Fibroblast of lung (primary cell): ENCODE measurements at regions not wholly inside any gene's neighbourhood (a gene's known extent, or its start where the extent isn't known, plus 50 kb on each side); places are given as distances from the start of the nearest gene placed in this dataset.

Experiments
- DNase-seq, 2 donors: peaks; one replicate each; pipeline versions ENCODE4 v3.0.0 to v3.0.0-alpha.2; 2010; ENCODE audit warnings: low read depth in 2 of 2
- H2AFZ ChIP-seq: 2 replicates; pipeline ENCODE4 v1.5.1; 2012; ENCODE audit warnings: low read length, control low read depth, inconsistent platforms
- H3K27ac ChIP-seq: 2 replicates; pipeline ENCODE4 v1.5.1; 2011; ENCODE audit warnings: low read length, control low read depth; ENCODE audit not compliant: insufficient read depth
- H3K27me3 ChIP-seq: 2 replicates; pipeline ENCODE4 v1.5.1; 2011; ENCODE audit warnings: mild to moderate bottlenecking, low read length; ENCODE audit not compliant: control insufficient read depth, insufficient read depth
- H3K36me3 ChIP-seq: 2 replicates; pipeline ENCODE4 v1.5.1; 2011; ENCODE audit warnings: low read length; ENCODE audit not compliant: control insufficient read depth, insufficient read depth
- H3K4me1 ChIP-seq: 2 replicates; pipeline ENCODE4 v1.5.1; 2011; ENCODE audit warnings: low read length; ENCODE audit not compliant: control insufficient read depth, insufficient read depth; ENCODE audit errors: extremely low read depth
- H3K4me2 ChIP-seq: 2 replicates; pipeline ENCODE4 v1.5.1; 2011; ENCODE audit warnings: low read length, control low read depth; ENCODE audit not compliant: insufficient read depth; ENCODE audit errors: extremely low read depth
- H3K4me3 ChIP-seq, 4 experiments: fragments of 200-600 bp in 1 of 4; sonication (generic) in 1 of 4; replicated peaks in 1 of 4; 2 replicates each; pipeline ENCODE4 v1.5.1; 2011 to 2016; ENCODE audit warnings: low read length in 4 of 4, low read depth in 3 of 4, mild to moderate bottlenecking in 3 of 4, control low read depth in 2 of 4, inconsistent platforms in 1 of 4, mixed read lengths in 1 of 4; ENCODE audit not compliant: insufficient read depth in 1 of 4; ENCODE audit errors: control extremely low read depth in 1 of 4
- H3K79me2 ChIP-seq: 2 replicates; pipeline ENCODE4 v1.5.1; 2012; ENCODE audit warnings: mild to moderate bottlenecking, low read length, inconsistent platforms; ENCODE audit not compliant: control insufficient read depth, insufficient read depth
- H3K9ac ChIP-seq: 2 replicates; pipeline ENCODE4 v1.5.1; 2011; ENCODE audit warnings: mild to moderate bottlenecking, low read length, control low read depth; ENCODE audit not compliant: insufficient read depth
- H3K9me3 ChIP-seq: 2 replicates; pipeline ENCODE4 v1.5.1; 2012; ENCODE audit warnings: low read depth, low read length; ENCODE audit not compliant: control insufficient read depth, insufficient read depth
- H4K20me1 ChIP-seq: 2 replicates; pipeline ENCODE4 v1.5.1; 2011; ENCODE audit warnings: low read length; ENCODE audit not compliant: control insufficient read depth, insufficient read depth; ENCODE audit errors: extremely low read depth
- CTCF ChIP-seq, 2 donors: IDR thresholded peaks in 1 of 2; conservative IDR thresholded peaks in 1 of 2; 1 replicate in 1 of 2; 2 replicates in 1 of 2; pipeline ENCODE4 v1.5.1; 2011 to 2012; ENCODE audit warnings: low read length in 2 of 2, control low read depth in 1 of 2, inconsistent platforms in 1 of 2, low read depth in 1 of 2, mild to moderate bottlenecking in 1 of 2
- EZH2 ChIP-seq: IDR thresholded peaks from 2 replicates; pipeline ENCODE4 v1.5.1; 2012; ENCODE audit warnings: low read length, control low read depth, mild to moderate bottlenecking; ENCODE audit errors: missing control alignments

GRCh38 chr6:115665310-115665709 lies 395.4 kb downstream of the FRK start:
- Histone ChIP-seq H3K27ac (no peak overlapping the region), H3K36me3 (no peaks in the 10 kb centered on the region), H4K20me1 (no peaks in the 10 kb centered on the region), H3K79me2 (no peaks in the 10 kb centered on the region), H3K9ac (no peak overlapping the region), H3K27me3 (no peaks in the 10 kb centered on the region), H3K4me2 (no peak overlapping the region), H3K4me1 (no peaks in the 10 kb centered on the region), H3K4me3 (no peak overlapping the region), H2AFZ (no peak overlapping the region), H3K9me3 (no peaks in the 10 kb centered on the region)
- TF ChIP-seq CTCF (conservative IDR thresholded peaks at IDR 0.05 in 1 of 2, IDR thresholded peaks at IDR 0.05 in 1 of 2; ENCODE audit: low read depth in 1 of 2, low read length in 2 of 2) (no peak), EZH2 (no peak)
- DNase-seq = no peak

GRCh38 chr6:115663681-115664080 lies 397.0 kb downstream of the FRK start:
- H3K4me2 ChIP-seq = no peak overlapping the region
- no peaks in the 10 kb centered on the region for H3K4me1 ChIP-seq
- no peaks in the 10 kb centered on the region for H3K36me3 ChIP-seq
- H2AFZ ChIP-seq = no peak overlapping the region
- DNase-seq = no peak
- H4K20me1 ChIP-seq = no peaks in the 10 kb centered on the region
- H3K4me3 ChIP-seq = no peak overlapping the region
- no peaks in the 10 kb centered on the region for H3K9me3 ChIP-seq
- H3K27me3 ChIP-seq = no peaks in the 10 kb centered on the region
- TF ChIP-seq CTCF (conservative IDR thresholded peaks at IDR 0.05 in 1 of 2, IDR thresholded peaks at IDR 0.05 in 1 of 2; ENCODE audit: low read depth in 1 of 2, low read length in 2 of 2) (no peak), EZH2 (no peak)
- H3K27ac ChIP-seq = no peak overlapping the region
- H3K79me2 ChIP-seq = no peaks in the 10 kb centered on the region
- no peak overlapping the region for H3K9ac ChIP-seq

- H3K9ac ChIP-seq = no peak overlapping the region
- H3K79me2 ChIP-seq = no peaks in the 10 kb centered on the region
- H2AFZ ChIP-seq = no peak overlapping the region
- DNase-seq = peak; percentile 36 to 70
- H3K36me3 ChIP-seq = no peaks in the 10 kb centered on the region
- TF ChIP-seq EZH2 (no peak), CTCF (conservative IDR thresholded peaks at IDR 0.05 in 1 of 2, IDR thresholded peaks at IDR 0.05 in 1 of 2; ENCODE audit: low read depth in 1 of 2, low read length in 2 of 2) (peak in 1 of 2 donors; percentile 33)
- no peak overlapping the region for H3K4me2 ChIP-seq
- no peaks in the 10 kb centered on the region for H3K4me1 ChIP-seq
- no peak overlapping the region for H3K4me3 ChIP-seq
- H3K27me3 ChIP-seq = no peaks in the 10 kb centered on the region
- H3K9me3 ChIP-seq = no peaks in the 10 kb centered on the region
- no peak overlapping the region for H3K27ac ChIP-seq
- no peaks in the 10 kb centered on the region for H4K20me1 ChIP-seq
These were observed 416.9 kb downstream of the FRK start for GRCh38 chr6:115643762-115644161.
